BE2C (cell line): ENCODE measurements at regions not wholly inside any gene's neighbourhood (a gene's known extent, or its start where the extent isn't known, plus 50 kb on each side); places are given as distances from the start of the nearest gene placed in this dataset.

Experiments
- DNase-seq: peaks from one replicate; pipeline ENCODE4 v3.0.0-alpha.2; 2020
- H3K27me3 ChIP-seq: fragments of 250-450 bp; sonication (Bioruptor Pico); 2 replicates; pipeline ENCODE4 v1.5.1; 2020; ENCODE audit warnings: mild to moderate bottlenecking
- H3K36me3 ChIP-seq: fragments of 250-450 bp; sonication (Bioruptor Pico); 2 replicates; pipeline ENCODE4 v1.5.1; 2020; ENCODE audit warnings: mild to moderate bottlenecking
- H3K4me1 ChIP-seq: fragments of 250-450 bp; sonication (Bioruptor Pico); 2 replicates; pipeline ENCODE4 v1.5.1; 2020
- H3K4me3 ChIP-seq: 2 replicates; pipeline ENCODE4 v1.5.1; 2011; ENCODE audit warnings: low read depth, low read length
- H3K9me3 ChIP-seq: fragments of 250-450 bp; sonication (Bioruptor Pico); 2 replicates; pipeline ENCODE4 v1.5.1; 2020
- TF ChIP-seq, protein P1 (sequence below): IDR thresholded peaks from 2 replicates; pipeline ENCODE4 v1.5.1; 2012; ENCODE audit warnings: mild to moderate bottlenecking, low read depth, low read length

DNA sequence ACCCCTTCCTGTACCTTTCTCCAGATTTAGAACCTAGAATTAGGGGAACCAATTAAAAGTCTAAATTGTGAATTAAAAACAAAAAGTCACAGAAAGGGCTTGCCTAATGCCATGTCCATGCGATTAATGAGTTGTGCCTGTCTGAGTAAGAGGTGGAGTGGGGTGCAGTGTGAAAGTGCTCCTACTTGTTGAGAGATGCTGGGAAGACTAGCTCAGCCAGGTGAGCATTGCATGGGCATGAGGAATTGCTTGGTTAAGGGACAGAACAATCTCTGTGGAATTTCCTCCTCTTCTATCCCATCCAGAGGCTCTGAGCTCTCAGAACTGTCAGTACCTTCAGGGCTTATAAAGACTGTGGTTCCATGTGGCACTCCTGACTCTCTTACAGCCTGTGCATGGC, 159.0 kb upstream of the UBL3 start:
- Histone ChIP-seq H3K9me3 (no peaks in the 10 kb centered on the region), H3K36me3 (no peaks in the 10 kb centered on the region), H3K4me3 (no peak overlapping the region), H3K4me1 (no peaks in the 10 kb centered on the region), H3K27me3 (peaks cover 6% of the 10 kb centered on the region; the same call in 1 of the 2 replicates)
- TF ChIP-seq, protein P1, sequence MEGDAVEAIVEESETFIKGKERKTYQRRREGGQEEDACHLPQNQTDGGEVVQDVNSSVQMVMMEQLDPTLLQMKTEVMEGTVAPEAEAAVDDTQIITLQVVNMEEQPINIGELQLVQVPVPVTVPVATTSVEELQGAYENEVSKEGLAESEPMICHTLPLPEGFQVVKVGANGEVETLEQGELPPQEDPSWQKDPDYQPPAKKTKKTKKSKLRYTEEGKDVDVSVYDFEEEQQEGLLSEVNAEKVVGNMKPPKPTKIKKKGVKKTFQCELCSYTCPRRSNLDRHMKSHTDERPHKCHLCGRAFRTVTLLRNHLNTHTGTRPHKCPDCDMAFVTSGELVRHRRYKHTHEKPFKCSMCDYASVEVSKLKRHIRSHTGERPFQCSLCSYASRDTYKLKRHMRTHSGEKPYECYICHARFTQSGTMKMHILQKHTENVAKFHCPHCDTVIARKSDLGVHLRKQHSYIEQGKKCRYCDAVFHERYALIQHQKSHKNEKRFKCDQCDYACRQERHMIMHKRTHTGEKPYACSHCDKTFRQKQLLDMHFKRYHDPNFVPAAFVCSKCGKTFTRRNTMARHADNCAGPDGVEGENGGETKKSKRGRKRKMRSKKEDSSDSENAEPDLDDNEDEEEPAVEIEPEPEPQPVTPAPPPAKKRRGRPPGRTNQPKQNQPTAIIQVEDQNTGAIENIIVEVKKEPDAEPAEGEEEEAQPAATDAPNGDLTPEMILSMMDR = no peak
- DNase-seq = no peak

DNA sequence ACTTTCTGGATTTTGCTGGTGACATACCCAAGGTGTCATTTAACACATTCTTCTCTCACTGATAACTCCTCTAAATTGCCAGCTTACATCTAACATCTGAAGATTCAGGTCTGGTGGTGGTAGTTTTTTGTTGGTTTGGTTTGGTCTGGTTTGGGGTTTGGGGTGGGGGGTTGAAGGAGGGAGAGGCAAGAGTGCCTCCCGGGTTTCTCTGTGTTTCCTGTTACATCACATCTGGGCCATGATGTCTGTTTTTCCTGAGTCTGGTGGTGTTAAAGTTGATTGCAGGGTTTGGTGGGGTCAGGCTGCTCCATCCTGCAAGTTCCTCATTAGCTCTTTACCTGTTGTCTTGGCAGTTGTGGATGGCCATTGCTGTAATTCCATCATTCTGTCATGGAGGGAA, 155.8 kb upstream of the UBL3 start:
- H3K36me3 ChIP-seq = no peaks in the 10 kb centered on the region
- DNase-seq = no peak
- no peaks in the 10 kb centered on the region for H3K4me1 ChIP-seq
- H3K9me3 ChIP-seq = no peaks in the 10 kb centered on the region
- no peak overlapping the region for H3K4me3 ChIP-seq
- TF ChIP-seq, protein P1 = no peak
- H3K27me3 ChIP-seq = peaks cover 3% of the 10 kb centered on the region; the same call in 1 of the 2 replicates

DNA sequence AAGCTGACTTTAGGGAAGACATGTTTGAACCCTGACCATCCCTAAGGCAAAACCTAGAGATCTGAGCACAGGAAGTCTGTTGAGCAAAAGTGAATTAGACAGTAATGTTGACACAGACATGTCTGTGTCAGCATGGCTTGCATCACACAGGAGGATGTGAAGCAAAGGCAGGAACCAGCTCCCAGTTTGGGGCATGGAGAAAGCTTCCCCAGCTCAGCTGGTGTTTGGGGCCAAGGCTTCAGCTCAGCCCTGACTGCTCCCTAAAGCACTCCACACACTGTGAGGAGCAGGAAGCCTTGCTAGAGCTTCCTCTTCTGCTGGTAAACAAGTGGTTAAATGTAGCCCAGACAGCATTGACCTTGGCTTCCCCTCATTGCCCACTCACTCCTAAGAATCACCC, 153.8 kb upstream of the UBL3 start:
- no peak overlapping the region for H3K4me3 ChIP-seq
- no peak for DNase-seq
- no peaks in the 10 kb centered on the region for H3K4me1 ChIP-seq
- H3K27me3 ChIP-seq = no peaks in the 10 kb centered on the region
- TF ChIP-seq, protein P1 = no peak
- no peaks in the 10 kb centered on the region for H3K9me3 ChIP-seq
- H3K36me3 ChIP-seq = no peaks in the 10 kb centered on the region

DNA sequence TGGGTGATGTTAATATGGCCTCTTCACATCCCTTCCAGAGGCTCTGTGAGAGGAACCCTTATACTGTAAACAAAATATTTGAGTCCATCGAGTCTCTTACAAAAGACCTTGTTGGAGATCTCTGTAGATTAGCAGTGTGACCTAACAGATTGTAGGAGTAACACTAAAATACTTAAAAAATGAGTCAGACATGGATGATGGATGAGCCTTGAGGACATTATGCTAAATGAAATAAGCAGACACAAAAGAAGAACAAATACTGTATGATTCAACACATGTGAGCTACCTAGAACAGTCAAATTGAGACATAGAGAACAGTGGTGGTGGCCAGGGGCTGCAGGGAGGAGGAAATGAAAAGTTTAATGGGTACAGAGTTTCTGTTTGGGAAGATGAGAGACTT, 152.2 kb upstream of the UBL3 start:
- Histone ChIP-seq H3K36me3 (no peaks in the 10 kb centered on the region), H3K27me3 (no peaks in the 10 kb centered on the region), H3K4me3 (no peak overlapping the region), H3K4me1 (no peaks in the 10 kb centered on the region), H3K9me3 (no peaks in the 10 kb centered on the region)
- DNase-seq = no peak
- TF ChIP-seq, protein P1 = no peak

DNA sequence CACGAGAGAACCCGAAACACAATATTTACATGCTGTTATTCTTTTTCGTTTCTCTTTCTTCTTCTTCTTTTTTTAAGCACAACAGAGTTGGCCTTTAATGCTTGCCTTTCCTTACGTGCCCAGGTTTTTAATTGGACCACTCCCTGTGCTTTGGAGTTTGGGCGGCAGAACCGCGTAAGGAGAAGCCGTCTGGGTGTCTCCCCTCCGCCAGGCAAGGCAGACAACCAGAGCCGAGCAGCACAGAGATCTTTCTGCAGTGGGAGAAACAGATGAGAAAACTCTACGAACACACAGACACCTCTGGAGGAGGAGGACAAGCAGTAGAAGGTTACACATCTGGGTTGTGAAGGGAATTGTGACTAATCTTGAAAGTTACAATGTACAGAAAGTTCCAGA, 150.0 kb upstream of the UBL3 start:
- Histone ChIP-seq H3K4me3 (no peak overlapping the region), H3K4me1 (no peaks in the 10 kb centered on the region), H3K36me3 (no peaks in the 10 kb centered on the region), H3K27me3 (no peaks in the 10 kb centered on the region), H3K9me3 (no peaks in the 10 kb centered on the region)
- no peak for DNase-seq
- TF ChIP-seq, protein P1 = no peak

DNA sequence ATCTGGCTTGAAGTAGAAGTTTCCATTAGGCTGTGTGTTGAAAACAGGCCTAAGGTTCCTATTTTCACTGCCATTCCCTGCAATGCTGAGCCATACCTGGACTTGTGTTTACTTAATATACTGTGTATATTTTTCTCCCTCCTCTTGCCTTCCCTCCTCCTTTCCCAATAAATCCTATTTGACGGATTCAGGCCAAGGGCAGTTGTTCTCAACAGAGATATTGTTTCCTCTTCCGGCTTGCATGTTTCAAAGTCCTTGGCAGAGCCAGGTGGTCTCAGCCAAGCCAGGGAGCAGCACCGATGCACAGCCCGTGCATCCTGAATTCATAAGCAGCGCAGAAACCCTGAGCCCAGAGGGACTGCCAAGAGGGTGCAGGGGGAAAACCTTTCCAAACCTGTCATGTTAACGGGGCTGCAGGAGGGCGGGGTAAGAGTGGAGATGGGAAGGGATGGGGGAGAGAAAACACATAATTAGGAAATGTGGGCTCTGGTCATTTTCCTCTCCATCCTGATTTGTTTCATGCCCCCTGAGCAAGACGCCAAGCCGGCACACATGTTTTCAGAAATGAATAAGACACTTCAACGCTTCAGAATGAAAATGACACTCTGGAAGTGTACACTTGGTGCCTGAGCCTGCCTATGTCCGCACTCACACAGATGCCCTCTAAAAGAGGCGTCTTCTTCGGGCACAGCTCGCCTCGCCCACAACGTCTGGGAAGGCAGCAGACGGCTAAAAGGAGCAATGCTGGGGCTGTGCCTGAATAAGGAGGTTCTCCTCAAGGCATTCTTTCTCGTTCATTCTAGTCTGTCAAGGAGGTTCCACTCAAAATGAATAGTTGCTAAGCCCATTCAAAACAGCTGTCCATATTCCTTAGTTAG, 149.3 kb upstream of the UBL3 start:
- no peaks in the 10 kb centered on the region for H3K27me3 ChIP-seq
- no peaks in the 10 kb centered on the region for H3K36me3 ChIP-seq
- no peak overlapping the region for H3K4me3 ChIP-seq
- TF ChIP-seq, protein P1 = no peak
- H3K9me3 ChIP-seq = no peaks in the 10 kb centered on the region
- H3K4me1 ChIP-seq = no peaks in the 10 kb centered on the region; the same call in 1 of the 2 replicates
- DNase-seq = no peak
